SU-DHL-6 (cell line): ENCODE measurements at regions not wholly inside any gene's neighbourhood (a gene's known extent, or its start where the extent isn't known, plus 50 kb on each side); places are given as distances from the start of the nearest gene placed in this dataset.

Source experiments
- CTCF ChIP-seq: fragments of 200-600 bp; sonication (generic); IDR thresholded peaks from one replicate; pipeline ENCODE4 v1.5.1; 2017; ENCODE audit warnings: antibody characterized with exemption, mild to moderate bottlenecking, low read length, moderate library complexity; ENCODE audit not compliant: insufficient read depth, poor library complexity, severe bottlenecking
- EZH2phosphoT487 ChIP-seq: fragments of 200-600 bp; sonication (generic), shearing (Covaris generic); conservative IDR thresholded peaks from 2 replicates; pipeline ENCODE4 v1.6.1; 2018; ENCODE audit warnings: mild to moderate bottlenecking, antibody characterized with exemption, low read length, moderate library complexity, mixed read lengths

DNA sequence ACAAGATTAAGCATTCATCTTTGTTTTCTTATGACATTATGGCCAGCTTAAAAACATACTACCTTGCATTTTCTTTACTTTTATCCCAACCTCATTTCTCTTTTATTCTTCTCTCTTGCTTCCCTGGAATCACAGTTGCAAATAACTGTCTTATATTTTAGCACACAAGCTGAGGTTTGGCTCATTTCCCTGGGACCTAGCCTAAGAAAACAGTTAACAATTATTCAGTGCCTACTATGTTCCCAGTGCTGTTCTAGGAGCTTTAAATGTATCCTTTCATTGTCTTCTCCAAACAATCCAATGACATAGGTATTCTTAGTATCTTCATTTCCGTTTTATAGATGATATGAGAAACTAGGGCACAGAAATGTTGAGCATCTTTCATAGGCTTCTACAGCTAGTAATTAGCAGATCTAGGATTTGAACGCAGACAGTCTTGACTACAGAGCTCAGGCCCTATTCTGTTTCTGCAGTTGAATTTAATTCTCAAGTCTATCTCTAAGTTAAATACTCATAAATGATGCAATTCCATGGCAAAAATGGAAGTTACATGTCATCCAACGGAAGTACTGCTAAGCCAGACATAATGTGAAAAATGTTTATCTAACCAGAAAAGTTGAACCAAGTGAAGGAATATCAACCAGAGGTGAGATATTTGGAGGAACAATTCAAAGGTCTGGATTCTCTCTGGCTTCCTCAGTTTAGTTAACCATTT is 52.3 kb upstream of the MTAP start:
- TF ChIP-seq CTCF (no peak), EZH2phosphoT487 (no peak)
